Thymus (tissue), 11 donors: ENCODE measurements at regions not wholly inside any gene's neighbourhood (a gene's known extent, or its start where the extent isn't known, plus 50 kb on each side); places are given as distances from the start of the nearest gene placed in this dataset.

Experiments
- DNase-seq, 9 donors: peaks; one replicate each; pipeline ENCODE4 v3.0.0-alpha.2; 2013; ENCODE audit warnings: low spot score in 9 of 9, low read depth in 6 of 9, missing footprints in 1 of 9
- H3K27ac ChIP-seq, 2 donors: one replicate each; pipeline ENCODE4 v1.5.1; 2013; ENCODE audit warnings: control low read depth in 1 of 2, low read depth in 1 of 2, low read length in 1 of 2, mild to moderate bottlenecking in 1 of 2, moderate library complexity in 1 of 2
- H3K27me3 ChIP-seq, 2 donors: one replicate each; pipeline ENCODE4 v1.5.1; 2013; ENCODE audit warnings: low read length in 1 of 2; ENCODE audit not compliant: control insufficient read depth in 2 of 2, insufficient read depth in 1 of 2
- H3K36me3 ChIP-seq, 2 donors: one replicate each; pipeline ENCODE4 v1.5.1; 2013; ENCODE audit warnings: low read length in 1 of 2, mild to moderate bottlenecking in 1 of 2, moderate library complexity in 1 of 2; ENCODE audit not compliant: control insufficient read depth in 2 of 2, insufficient read depth in 2 of 2
- H3K4me1 ChIP-seq, 2 donors: one replicate each; pipeline ENCODE4 v1.5.1; 2013; ENCODE audit warnings: low read length in 2 of 2; ENCODE audit not compliant: control insufficient read depth in 2 of 2, insufficient read depth in 2 of 2
- H3K4me3 ChIP-seq, 2 donors: one replicate each; pipeline ENCODE4 v1.5.1; 2013; ENCODE audit warnings: low read length in 2 of 2, control low read depth in 1 of 2, mild to moderate bottlenecking in 1 of 2
- H3K9me3 ChIP-seq, 2 donors: one replicate each; pipeline ENCODE4 v1.5.1; 2013; ENCODE audit warnings: low read length in 1 of 2, mild to moderate bottlenecking in 1 of 2; ENCODE audit not compliant: control insufficient read depth in 2 of 2, insufficient read depth in 1 of 2
- WGBS: extraction: QIAGEN DNeasy Blood & Tissue Kit; methylation state at CpG from one replicate; pipeline ENCODE4 v1.1.7; 2013; 5-methylcytosine and 5-hydroxymethylcytosine counted together
- donor health status: healthy.

DNA sequence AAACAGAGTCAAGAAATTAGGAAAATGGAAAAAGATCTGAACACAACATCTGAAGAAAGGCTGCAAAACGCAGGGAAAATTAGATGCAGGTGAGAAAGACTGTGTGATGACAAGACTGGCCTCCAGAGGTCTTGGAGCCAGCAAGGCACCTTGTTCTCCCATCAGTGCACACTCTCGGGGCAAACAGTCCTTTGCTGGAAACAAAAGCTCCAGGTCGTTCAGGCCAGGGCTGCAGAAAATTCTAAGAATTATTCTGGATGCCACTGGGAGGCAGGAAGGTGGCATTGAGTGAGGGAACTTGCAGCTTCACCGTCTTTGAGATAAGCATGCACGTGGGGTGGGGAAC, 219.9 kb upstream of the SSTR4 start:
- H3K36me3 ChIP-seq: no peaks in the 10 kb centered on the region
- H3K9me3 ChIP-seq: no peaks in the 10 kb centered on the region
- no peaks in the 10 kb centered on the region for H3K27me3 ChIP-seq
- 77% methylated on average over 5 of the region's 5 CpGs for WGBS
- H3K27ac ChIP-seq: no peak overlapping the region
- H3K4me3 ChIP-seq: no peak overlapping the region
- no peaks in the 10 kb centered on the region for H3K4me1 ChIP-seq
- DNase-seq: no peak

DNA sequence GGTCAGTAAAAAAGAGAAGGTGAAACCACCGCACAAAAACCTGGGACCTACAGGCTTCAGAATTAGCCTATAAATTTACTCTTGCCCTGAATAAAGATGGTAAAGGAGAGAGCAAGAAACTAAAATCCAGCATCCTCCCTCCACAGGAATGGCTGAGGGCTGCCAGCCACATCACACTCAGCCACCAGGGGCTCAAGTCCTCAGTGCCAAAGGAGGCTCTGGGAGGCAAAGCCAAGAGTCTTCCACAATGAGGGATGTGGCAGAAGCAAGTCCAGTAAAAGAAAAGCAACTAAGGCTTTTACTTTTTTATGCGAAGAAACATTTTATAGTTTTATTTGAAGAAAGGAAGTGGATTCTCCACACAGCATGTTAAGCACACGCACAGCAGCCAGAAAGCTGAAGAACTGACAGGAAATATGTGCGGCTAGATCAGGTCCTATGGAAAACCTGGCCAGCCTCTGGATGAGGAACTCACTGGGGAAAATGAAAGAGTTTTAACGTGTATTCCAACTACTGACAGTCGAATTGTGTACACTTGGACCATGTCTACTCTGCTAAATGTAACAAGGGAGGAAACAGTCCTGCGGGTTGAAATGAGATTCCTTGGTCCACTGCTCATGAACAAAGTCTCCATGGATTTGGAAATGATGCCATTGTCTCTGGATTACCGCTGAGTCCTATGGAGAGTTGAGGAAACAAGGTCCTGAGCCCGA, 219.4 kb upstream of the SSTR4 start:
- 44% methylated on average over 9 of the region's 9 CpGs for WGBS
- H3K4me3 ChIP-seq: no peak overlapping the region
- H3K4me1 ChIP-seq: no peaks in the 10 kb centered on the region
- no peak for DNase-seq
- no peaks in the 10 kb centered on the region for H3K36me3 ChIP-seq
- no peaks in the 10 kb centered on the region for H3K27me3 ChIP-seq
- no peaks in the 10 kb centered on the region for H3K9me3 ChIP-seq
- H3K27ac ChIP-seq: no peak overlapping the region

DNA sequence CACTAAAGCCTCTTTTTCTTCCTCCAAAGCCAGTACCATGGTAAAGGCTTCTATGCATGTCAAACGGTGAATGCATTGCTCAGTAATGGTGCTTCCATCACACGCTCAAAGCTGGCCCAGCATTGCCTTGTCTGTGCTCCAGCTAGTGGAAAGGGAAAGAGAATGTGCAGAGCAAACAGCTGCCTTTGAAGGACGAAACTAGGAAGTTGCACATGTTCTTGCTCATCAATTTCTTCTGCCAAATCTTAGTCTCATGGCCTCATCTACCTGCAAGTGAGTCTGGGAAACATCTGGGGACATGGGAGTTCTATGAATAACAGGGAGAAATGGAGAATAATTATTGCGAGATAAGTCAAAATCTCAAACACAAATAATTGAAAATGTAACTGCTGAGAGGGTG, 216.5 kb upstream of the SSTR4 start:
- no peak for DNase-seq
- no peak overlapping the region for H3K4me3 ChIP-seq
- H3K27ac ChIP-seq: no peak overlapping the region
- H3K9me3 ChIP-seq: no peaks in the 10 kb centered on the region
- H3K36me3 ChIP-seq: no peaks in the 10 kb centered on the region
- H3K27me3 ChIP-seq: no peaks in the 10 kb centered on the region
- 88% methylated on average over 4 of the region's 4 CpGs for WGBS
- H3K4me1 ChIP-seq: no peaks in the 10 kb centered on the region

DNA sequence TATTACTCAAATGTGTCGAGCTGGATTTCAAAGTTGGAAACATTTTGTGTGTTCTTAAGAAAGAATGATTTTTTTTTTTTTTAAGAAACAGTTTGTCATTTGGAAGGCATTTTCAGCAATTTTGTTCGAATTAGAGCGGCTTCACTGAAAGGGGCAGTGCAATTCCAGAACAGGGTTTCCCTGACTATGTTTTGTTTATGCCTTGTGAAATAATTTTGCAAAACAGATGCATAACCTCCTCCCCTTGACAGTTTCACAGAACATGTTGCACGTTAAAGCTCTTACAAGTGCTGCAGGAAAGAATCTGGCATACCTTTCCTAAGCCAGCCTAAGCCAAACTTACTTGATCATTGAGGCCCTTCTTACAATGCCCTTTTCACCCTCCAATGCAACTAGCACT, 216.0 kb upstream of the SSTR4 start:
- WGBS: 94% methylated on average over 4 of the region's 4 CpGs
- no peak for DNase-seq
- H3K4me3 ChIP-seq: no peak overlapping the region
- H3K27ac ChIP-seq: no peak overlapping the region
- H3K9me3 ChIP-seq: no peaks in the 10 kb centered on the region
- H3K27me3 ChIP-seq: no peaks in the 10 kb centered on the region
- no peaks in the 10 kb centered on the region for H3K36me3 ChIP-seq
- H3K4me1 ChIP-seq: no peaks in the 10 kb centered on the region

DNA sequence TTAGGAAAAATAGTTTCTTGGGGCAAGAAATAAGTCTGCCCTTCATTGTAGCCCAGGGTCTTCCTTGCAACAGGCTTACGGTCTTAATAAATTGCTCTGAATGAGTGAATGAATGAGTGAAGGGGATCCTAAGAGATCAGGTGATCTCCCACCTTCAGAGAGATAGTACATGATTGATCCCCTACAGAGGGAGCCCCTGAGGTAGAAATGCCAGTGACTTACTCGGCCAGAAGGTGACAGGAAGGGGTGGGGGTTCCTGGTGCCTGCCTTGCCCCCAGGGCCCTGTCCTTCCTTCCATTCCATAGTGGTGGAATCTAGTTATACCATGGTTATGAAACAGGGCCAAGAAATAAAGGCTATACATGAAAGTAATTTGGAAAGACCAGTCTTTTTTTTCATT, 215.3 kb upstream of the SSTR4 start:
- 62% methylated on average over 2 of the region's 2 CpGs for WGBS
- Histone ChIP-seq H3K4me1 (no peaks in the 10 kb centered on the region), H3K27me3 (no peaks in the 10 kb centered on the region), H3K4me3 (no peak overlapping the region), H3K36me3 (no peaks in the 10 kb centered on the region), H3K27ac (no peak overlapping the region), H3K9me3 (no peaks in the 10 kb centered on the region)
- no peak for DNase-seq

DNA sequence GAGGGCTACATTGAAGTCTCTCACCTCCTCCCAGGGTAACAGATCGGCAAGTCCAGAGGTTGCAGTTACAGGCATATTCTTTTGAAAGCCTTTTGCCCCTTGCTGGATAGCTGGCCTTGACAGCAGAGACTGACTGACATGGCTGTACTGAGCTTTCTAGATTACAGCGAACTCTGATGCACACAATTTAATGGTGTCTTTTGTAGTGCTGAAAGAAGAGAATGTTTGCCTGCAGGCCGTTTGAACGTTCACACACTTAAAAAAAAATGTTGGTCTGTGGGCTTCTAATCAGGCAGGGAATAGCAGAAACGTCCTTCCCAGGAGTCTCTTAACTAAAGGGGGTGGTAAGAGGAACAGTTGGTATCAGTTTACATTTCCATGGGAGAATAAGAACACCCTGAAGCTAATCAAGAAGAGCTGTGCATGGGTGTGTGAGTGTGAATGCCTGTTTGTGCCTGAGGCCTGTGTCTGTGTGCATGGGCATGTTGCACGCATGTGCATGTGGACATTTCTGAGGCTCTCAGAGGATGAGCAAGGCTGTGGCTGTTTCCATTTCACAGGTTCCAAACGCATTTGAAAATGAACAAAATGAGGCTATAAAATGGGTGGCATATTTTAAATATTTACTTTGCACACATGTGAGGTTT, 213.9 kb upstream of the SSTR4 start:
- whole genome bisulfite sequencing: 94% methylated on average over 7 of the region's 7 CpGs
- no peaks in the 10 kb centered on the region for H3K36me3 ChIP-seq
- no peak overlapping the region for H3K27ac ChIP-seq
- no peaks in the 10 kb centered on the region for H3K9me3 ChIP-seq
- no peak for DNase-seq
- no peaks in the 10 kb centered on the region for H3K4me1 ChIP-seq
- H3K27me3 ChIP-seq: no peaks in the 10 kb centered on the region
- H3K4me3 ChIP-seq: no peak overlapping the region

DNA sequence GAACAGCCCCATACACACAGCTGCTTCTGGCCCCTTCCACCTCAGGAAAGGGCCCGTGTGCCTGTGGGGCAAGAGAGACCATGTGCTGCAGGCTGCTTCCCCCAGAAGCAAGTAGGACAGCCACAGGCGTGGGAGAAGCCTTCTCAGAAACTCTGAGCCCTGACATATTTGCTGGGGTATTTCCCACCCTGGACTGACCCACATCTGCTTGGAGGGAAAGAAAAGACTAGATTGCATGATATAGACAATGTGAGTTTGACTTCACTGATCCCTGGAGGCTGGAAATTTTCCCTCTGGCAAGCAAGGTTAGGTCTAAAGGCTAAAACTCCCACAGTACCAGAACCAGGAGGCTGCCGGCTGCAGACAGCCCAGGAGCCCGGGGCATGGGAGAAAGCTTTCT, 213.3 kb upstream of the SSTR4 start:
- no peak for DNase-seq
- H3K27me3 ChIP-seq: no peaks in the 10 kb centered on the region
- H3K27ac ChIP-seq: no peak overlapping the region
- no peaks in the 10 kb centered on the region for H3K9me3 ChIP-seq
- WGBS: 73% methylated on average over 4 of the region's 4 CpGs
- H3K36me3 ChIP-seq: no peaks in the 10 kb centered on the region
- H3K4me1 ChIP-seq: no peaks in the 10 kb centered on the region
- no peak overlapping the region for H3K4me3 ChIP-seq

DNA sequence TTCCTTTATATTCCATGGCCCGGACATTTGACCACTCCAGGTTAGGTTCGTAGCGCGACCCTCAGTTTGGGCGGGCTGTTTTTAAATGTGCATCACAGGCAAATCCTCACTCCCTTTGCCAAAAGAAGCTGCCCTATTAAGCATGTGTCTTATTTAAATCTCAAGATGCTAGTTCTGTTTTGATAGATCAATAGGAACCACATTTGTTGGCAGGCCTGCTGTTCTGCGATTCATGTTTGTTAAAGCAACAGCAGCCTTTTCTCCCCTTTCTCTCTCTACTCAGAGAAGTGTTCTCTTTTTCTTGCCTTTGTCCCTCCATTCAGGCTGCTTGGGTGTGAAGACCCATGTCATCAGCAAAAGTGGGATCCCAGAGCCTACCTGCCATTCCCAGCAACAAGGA, 212.0 kb upstream of the SSTR4 start:
- 97% methylated on average over 6 of the region's 6 CpGs for WGBS
- Histone ChIP-seq H3K27me3 (no peaks in the 10 kb centered on the region), H3K9me3 (no peaks in the 10 kb centered on the region), H3K36me3 (no peaks in the 10 kb centered on the region), H3K4me1 (no peaks in the 10 kb centered on the region), H3K27ac (no peak overlapping the region), H3K4me3 (no peak overlapping the region)
- DNase-seq: no peak

DNA sequence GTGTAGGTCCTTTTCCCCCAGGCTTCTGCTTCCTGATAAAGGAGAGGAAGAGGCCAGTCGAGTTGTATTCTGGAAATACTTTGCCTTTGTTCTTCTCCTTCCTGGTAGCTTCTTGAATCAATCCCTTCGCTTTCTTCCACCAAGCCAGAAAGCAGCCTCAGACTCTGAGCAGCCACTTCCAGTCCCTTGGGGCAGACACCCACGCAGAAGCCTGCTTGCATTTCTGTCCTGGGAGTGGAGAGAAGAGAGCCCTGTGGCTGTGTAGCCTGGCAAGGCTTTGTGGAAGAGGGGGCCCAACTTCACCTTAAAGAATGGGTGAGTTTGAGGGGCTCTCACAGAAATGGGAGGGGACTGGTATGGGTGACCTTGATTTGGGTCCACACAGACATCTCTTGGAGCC, 211.0 kb upstream of the SSTR4 start:
- DNase-seq: no peak
- no peak overlapping the region for H3K27ac ChIP-seq
- H3K9me3 ChIP-seq: no peaks in the 10 kb centered on the region
- H3K27me3 ChIP-seq: no peaks in the 10 kb centered on the region
- no peak overlapping the region for H3K4me3 ChIP-seq
- no peaks in the 10 kb centered on the region for H3K4me1 ChIP-seq
- H3K36me3 ChIP-seq: no peaks in the 10 kb centered on the region
- 85% methylated on average over 3 of the region's 3 CpGs for WGBS
